DND-41 (cell line): ENCODE measurements at regions not wholly inside any gene's neighbourhood (a gene's known extent, or its start where the extent isn't known, plus 50 kb on each side); places are given as distances from the start of the nearest gene placed in this dataset.

Source experiments
- CTCF ChIP-seq: IDR thresholded peaks from 2 replicates; pipeline ENCODE4 v1.5.1; 2012; ENCODE audit warnings: borderline replicate concordance, low read length, moderate library complexity, mild to moderate bottlenecking; ENCODE audit not compliant: poor library complexity, severe bottlenecking; ENCODE audit errors: extremely low read depth
- EZH2 ChIP-seq: IDR thresholded peaks from 3 replicates; pipeline ENCODE4 v1.6.1; 2012; ENCODE audit warnings: borderline replicate concordance, low read depth, mild to moderate bottlenecking, moderate library complexity, low read length, inconsistent platforms; ENCODE audit not compliant: severe bottlenecking

DNA sequence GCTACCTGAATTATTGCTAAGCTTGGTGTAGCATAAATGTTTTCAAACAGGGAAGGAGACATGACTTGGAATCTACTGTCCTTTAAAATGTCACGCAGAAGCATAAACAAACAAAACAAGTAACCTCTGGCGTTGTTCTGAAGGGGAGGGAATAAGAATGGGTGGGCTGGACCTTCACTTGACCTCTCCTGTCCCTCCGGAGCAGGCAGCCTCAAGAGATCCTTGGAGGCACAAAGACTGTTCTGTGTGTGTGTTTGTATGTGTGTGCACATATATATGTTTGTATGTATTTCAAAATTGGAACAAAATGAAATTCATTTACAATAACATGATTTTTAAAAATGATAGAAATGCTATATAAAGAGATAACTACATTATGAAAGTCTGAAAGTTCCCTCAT, 91.3 kb upstream of the DCLK2 start:
- TF ChIP-seq CTCF (no peak), EZH2 (no peak)
